HCT116 (cell line): ENCODE measurements at regions not wholly inside any gene's neighbourhood (a gene's known extent, or its start where the extent isn't known, plus 50 kb on each side); places are given as distances from the start of the nearest gene placed in this dataset.
"Not testable (repeated sequence)": the region's sequence is repeated elsewhere in the genome, so short reads cannot be mapped to it uniquely, and the experiment has no call there.

Experiments
- ATAC-seq: fragments of 200-7000 bp; cut with Tn5 transposase; 2 replicates; pipeline ENCODE4 v1.9.1; 2020; ENCODE audit warnings: mild to moderate bottlenecking, moderate library complexity
- BruUV-seq: library from RNA; stranded (reverse); fragments of 400-500 nt; replicated peaks from 2 replicates; lab custom pipeline; 2021; lab: Mats Ljungman, UMichigan
- CTCF ChIA-PET: fragments of 300-600 bp; sonication (Branson Sonifier 250); formaldehyde crosslinking; loops from one replicate; lab custom pipeline; 2021; ENCODE audit warnings: antibody characterized with exemption; lab: Charles Lee
- POLR2A ChIA-PET: fragments of 300-600, 350-600 bp; sonication (Branson Sonifier 250); formaldehyde crosslinking; loops from one replicate; lab custom pipeline; 2021; ENCODE audit warnings: antibody characterized with exemption; lab: Charles Lee
- RAD21 ChIA-PET, 2 experiments: fragments of 300-600 bp; sonication (Branson Sonifier 250); formaldehyde crosslinking; loops; one replicate each; lab custom pipeline; 2023; ENCODE audit warnings: low total read pairs in 2 of 2; ENCODE audit not compliant: uncharacterized antibody in 2 of 2, unreplicated experiment in 2 of 2, low non-redundant PET in 1 of 2; lab: Charles Lee
- DNase-seq: peaks from one replicate; pipeline ENCODE4 v3.0.0-alpha.2; 2010; ENCODE audit warnings: low read depth, low spot score
- H2AFZ ChIP-seq: fragments of 200-600 bp; shearing (Covaris generic), sonication (generic); 2 replicates; pipeline ENCODE4 v1.6.1; 2017; ENCODE audit warnings: low read depth, mixed run types, mixed read lengths, antibody characterized with exemption, low read length; ENCODE audit not compliant: poor library complexity, severe bottlenecking
- H3K27ac ChIP-seq: 2 replicates; pipeline ENCODE4 v1.5.1; 2012; ENCODE audit warnings: low read depth, low read length
- H3K27me3 ChIP-seq: fragments of 200-600 bp; sonication (generic); 2 replicates; pipeline ENCODE4 v1.6.1; 2016; ENCODE audit warnings: mixed run types, low read length, mixed read lengths; ENCODE audit not compliant: insufficient read depth
- H3K36me3 ChIP-seq, 2 experiments: fragments of 200-500 bp in 1 of 2; fragments of 200-600 bp in 1 of 2; sonication (Bioruptor generic) in 1 of 2; sonication (generic) in 1 of 2; 2 replicates each; pipeline versions ENCODE4 v1.5.1 to v1.6.1; 2014 to 2016; ENCODE audit warnings: low read length in 2 of 2, inconsistent platforms in 1 of 2, mixed read lengths in 1 of 2, mixed run types in 1 of 2; ENCODE audit not compliant: insufficient read depth in 2 of 2, control insufficient read depth in 1 of 2
- H3K4me1 ChIP-seq, 2 experiments: fragments of 200-600 bp in 1 of 2; sonication (generic) in 1 of 2; 2 replicates each; pipeline versions ENCODE4 v1.5.1 to v1.6.1; 2012 to 2017; ENCODE audit warnings: low read length in 2 of 2, inconsistent platforms in 1 of 2, mild to moderate bottlenecking in 1 of 2, mixed read lengths in 1 of 2, mixed run types in 1 of 2, moderate library complexity in 1 of 2; ENCODE audit not compliant: insufficient read depth in 2 of 2, control insufficient read depth in 1 of 2
- H3K4me2 ChIP-seq: fragments of 200-600 bp; sonication (generic); 2 replicates; pipeline ENCODE4 v1.6.1; 2017; ENCODE audit warnings: mixed run types, low read length, mixed read lengths
- H3K4me3 ChIP-seq, 2 experiments: fragments of 200-600 bp in 1 of 2; sonication (generic) in 1 of 2; replicated peaks in 1 of 2; 2 replicates each; pipeline ENCODE4 v1.5.1; 2011 to 2016; ENCODE audit warnings: low read length in 2 of 2, control low read depth in 1 of 2, low read depth in 1 of 2, mild to moderate bottlenecking in 1 of 2, mixed read lengths in 1 of 2, mixed run types in 1 of 2
- H3K79me2 ChIP-seq: fragments of 200-600 bp; sonication (generic); 2 replicates; pipeline ENCODE4 v1.6.1; 2017; ENCODE audit warnings: mild to moderate bottlenecking, mixed run types, low read length, moderate library complexity, mixed read lengths; ENCODE audit not compliant: insufficient read depth
- H3K9ac ChIP-seq: fragments of 200-600 bp; sonication (generic); 2 replicates; pipeline ENCODE4 v1.6.1; 2016; ENCODE audit warnings: low read length, mixed read lengths
- H3K9me2 ChIP-seq: fragments of 200-600 bp; sonication (generic), shearing (Covaris generic); 2 replicates; pipeline ENCODE4 v1.6.1; 2017; ENCODE audit warnings: mixed run types, mild to moderate bottlenecking, moderate library complexity; ENCODE audit not compliant: insufficient read depth
- H3K9me3 ChIP-seq, 2 experiments: fragments of 200-500 bp in 1 of 2; fragments of 200-600 bp in 1 of 2; sonication (Bioruptor generic) in 1 of 2; sonication (generic) in 1 of 2; 2 replicates each; pipeline ENCODE4 v1.6.1; 2014 to 2017; ENCODE audit warnings: low read length in 2 of 2, mixed read lengths in 2 of 2, inconsistent platforms in 1 of 2, low read depth in 1 of 2, mild to moderate bottlenecking in 1 of 2, mixed run types in 1 of 2, moderate library complexity in 1 of 2; ENCODE audit not compliant: control insufficient read depth in 1 of 2, insufficient read depth in 1 of 2
- H4K20me1 ChIP-seq: fragments of 200-600 bp; sonication (generic), shearing (Covaris generic); 2 replicates; pipeline ENCODE4 v1.6.1; 2017; ENCODE audit warnings: mixed run types, mild to moderate bottlenecking, moderate library complexity; ENCODE audit not compliant: insufficient read depth
- ATF3 ChIP-seq: IDR thresholded peaks from 2 replicates; pipeline ENCODE4 v1.6.1; 2012
- CEBPB ChIP-seq: IDR thresholded peaks from 2 replicates; pipeline ENCODE4 v1.6.1; 2012; ENCODE audit warnings: low read depth
- JUND ChIP-seq: IDR thresholded peaks from 2 replicates; pipeline ENCODE4 v1.6.1; 2012
- MAX ChIP-seq: IDR thresholded peaks from 2 replicates; pipeline ENCODE4 v1.6.1; 2012
- REST ChIP-seq: IDR thresholded peaks from 2 replicates; pipeline ENCODE4 v1.6.1; 2012; ENCODE audit warnings: low read depth
- SIN3A ChIP-seq: IDR thresholded peaks from 2 replicates; pipeline ENCODE4 v1.6.1; 2012; ENCODE audit warnings: low read depth
- SP1 ChIP-seq: IDR thresholded peaks from 2 replicates; pipeline ENCODE4 v1.6.1; 2012; ENCODE audit warnings: low read depth
- YY1 ChIP-seq: IDR thresholded peaks from 2 replicates; pipeline ENCODE4 v1.6.1; 2011; ENCODE audit warnings: low read length, low read depth, moderate library complexity, mild to moderate bottlenecking; ENCODE audit not compliant: insufficient replicate concordance; ENCODE audit errors: extremely low read depth
- intact Hi-C: fragments of 100-400 bp; cut with micrococcal nuclease; formaldehyde crosslinking; loops from 2 replicates; pipeline ENCODE4 v1.10.0; 2022

- CTCF ChIA-PET, result no interaction called here
- peaks cover 7 to 20% of the 10 kb centered on the region in 2 experiments; a peak in 2 of 4 replicates for H3K9me3 ChIP-seq
- no peaks in the 10 kb centered on the region for H3K79me2 ChIP-seq
- BruUV-seq, result no TSS peak
- no peaks in the 10 kb centered on the region for H3K4me1 ChIP-seq
- RAD21 ChIA-PET, result no interaction called here
- DNase-seq (no peak), ATAC-seq (no peak)
- no peak overlapping the region for H3K4me2 ChIP-seq
- H3K9me2 ChIP-seq, result no peaks in the 10 kb centered on the region
- no peak overlapping the region for H3K4me3 ChIP-seq
- POLR2A ChIA-PET, result no interaction called here
- TF ChIP-seq CEBPB (no peak), ATF3 (no peak), JUND (no peak), YY1 (no peak), REST (no peak), SIN3A (no peak), MAX (no peak), SP1 (no peak)
- H3K36me3 ChIP-seq, result no peaks in the 10 kb centered on the region
- no peaks in the 10 kb centered on the region for H4K20me1 ChIP-seq
- H3K9ac ChIP-seq, result no peak overlapping the region
- intact Hi-C loops, result no loop called here
- no peak overlapping the region for H3K27ac ChIP-seq
- H2AFZ ChIP-seq, result no peak overlapping the region
- no peaks in the 10 kb centered on the region for H3K27me3 ChIP-seq
These were observed 190.6 kb upstream of the ARPP21 start for GRCh38 chr3:35448681-35449080.

GRCh38 chr3:35454819-35455218 is 184.5 kb upstream of the ARPP21 start:
- H3K9me2 ChIP-seq, H3K27me3 ChIP-seq, RAD21 ChIA-PET, BruUV-seq, H3K4me3 ChIP-seq, ATAC-seq, DNase-seq, H3K9ac ChIP-seq, H3K36me3 ChIP-seq, H4K20me1 ChIP-seq, H3K9me3 ChIP-seq, CTCF ChIA-PET, H3K79me2 ChIP-seq, H3K4me2 ChIP-seq, H2AFZ ChIP-seq, H3K4me1 ChIP-seq, intact Hi-C loops, H3K27ac ChIP-seq, POLR2A ChIA-PET: not testable (repeated sequence)
